ENCODE measurements at regions not wholly inside any gene's neighbourhood (a gene's known extent, or its start where the extent isn't known, plus 50 kb on each side); places are given as distances from the start of the nearest gene placed in this dataset.
"Not testable (repeated sequence)": the region's sequence is repeated elsewhere in the genome, so short reads cannot be mapped to it uniquely, and the experiment has no call there.

DNA sequence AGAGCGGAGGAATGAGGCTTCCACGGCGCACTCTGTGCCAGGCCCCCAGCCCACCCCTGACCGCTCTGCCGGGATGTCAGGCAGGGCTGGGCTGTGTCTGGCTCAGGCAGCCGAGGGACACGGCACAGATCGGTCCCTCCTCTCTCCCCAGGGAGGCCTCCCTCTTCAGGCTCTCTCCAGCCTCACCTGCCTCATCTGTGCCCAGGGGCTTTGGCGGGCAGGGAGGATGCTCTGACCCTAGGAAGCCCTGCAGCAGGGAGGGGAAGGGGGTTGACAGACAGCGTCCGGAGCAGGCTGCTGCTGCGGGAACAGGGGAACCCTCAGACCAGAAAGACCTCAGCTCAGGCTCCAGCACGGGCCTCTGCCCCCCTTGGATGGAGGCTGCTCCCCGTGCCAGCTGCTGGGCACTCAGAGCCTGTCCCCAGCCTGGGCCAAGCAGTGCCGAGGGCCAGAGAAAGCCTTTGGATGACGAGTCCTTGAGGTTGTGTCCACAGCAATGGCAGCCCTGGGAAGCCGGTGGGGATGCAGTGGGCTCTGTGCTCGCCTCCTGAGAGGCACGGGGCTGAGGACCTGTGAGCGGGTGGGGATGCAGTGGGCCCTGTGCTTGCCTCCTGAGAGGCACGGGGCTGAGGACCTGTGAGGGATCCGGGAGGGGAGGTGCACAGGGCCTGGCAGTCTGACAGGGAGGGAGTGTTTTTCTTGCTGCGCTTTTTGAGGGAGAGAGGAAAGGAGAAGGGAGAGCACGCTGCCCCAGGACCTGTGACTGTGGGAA is 66.9 kb downstream of the FOXL3 start:
- no peak for DNase-seq (ENCODE audit: low read depth)

DNA sequence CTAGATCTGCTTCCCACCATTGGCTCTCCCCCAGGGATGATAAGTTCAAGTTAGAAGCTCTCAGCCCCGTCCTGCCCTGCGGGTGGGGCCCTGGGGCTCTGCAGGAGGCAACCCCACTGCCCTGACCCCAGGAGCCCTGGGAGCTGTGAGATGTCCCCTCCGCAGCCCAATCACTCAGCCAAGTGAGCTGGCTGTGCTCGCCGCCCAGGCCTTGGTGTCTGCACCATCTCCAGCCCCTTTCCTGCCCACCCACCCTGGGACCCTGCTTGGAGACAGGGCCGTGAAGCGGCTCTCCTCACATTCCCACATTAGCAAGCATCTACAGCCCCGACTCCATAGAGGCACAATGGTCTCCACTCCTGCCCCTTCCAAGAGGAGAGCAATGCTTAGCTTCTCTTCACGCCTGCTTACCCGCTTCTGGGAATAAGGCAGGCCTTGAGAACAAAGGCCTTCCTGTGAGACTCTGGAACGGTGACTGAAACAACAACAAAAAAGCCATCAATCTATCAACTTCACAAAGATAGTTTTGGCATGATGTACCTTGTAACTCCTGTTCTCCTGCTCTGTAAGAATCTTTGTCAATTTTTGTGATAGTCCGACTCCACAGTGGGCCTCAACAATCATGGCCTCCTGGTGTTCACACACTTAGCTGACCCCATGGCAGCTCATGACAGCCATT is 67.7 kb downstream of the FOXL3 start:
- no peak for DNase-seq (ENCODE audit: low read depth)

DNA sequence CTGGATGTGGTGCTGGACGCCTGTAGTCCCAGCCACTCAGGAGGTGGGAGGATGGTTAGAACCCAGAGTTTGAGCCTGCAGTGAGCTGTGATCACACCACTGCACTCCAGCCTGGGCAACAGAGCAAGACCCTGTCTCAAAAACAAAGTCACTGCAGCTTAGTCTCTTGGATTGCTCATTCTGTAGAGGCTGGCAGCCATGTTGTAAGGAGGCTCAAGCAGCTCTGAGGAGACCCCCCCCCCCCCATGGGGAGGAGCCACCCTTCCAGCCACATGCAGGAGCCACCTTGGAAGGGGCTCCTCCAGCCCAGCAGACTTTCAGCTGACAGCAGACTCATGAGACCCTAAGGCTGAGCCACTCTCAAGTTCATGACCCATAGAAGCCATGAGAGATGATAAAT is 68.4 kb downstream of the FOXL3 start:
- no peak for DNase-seq (ENCODE audit: low read depth)

DNA sequence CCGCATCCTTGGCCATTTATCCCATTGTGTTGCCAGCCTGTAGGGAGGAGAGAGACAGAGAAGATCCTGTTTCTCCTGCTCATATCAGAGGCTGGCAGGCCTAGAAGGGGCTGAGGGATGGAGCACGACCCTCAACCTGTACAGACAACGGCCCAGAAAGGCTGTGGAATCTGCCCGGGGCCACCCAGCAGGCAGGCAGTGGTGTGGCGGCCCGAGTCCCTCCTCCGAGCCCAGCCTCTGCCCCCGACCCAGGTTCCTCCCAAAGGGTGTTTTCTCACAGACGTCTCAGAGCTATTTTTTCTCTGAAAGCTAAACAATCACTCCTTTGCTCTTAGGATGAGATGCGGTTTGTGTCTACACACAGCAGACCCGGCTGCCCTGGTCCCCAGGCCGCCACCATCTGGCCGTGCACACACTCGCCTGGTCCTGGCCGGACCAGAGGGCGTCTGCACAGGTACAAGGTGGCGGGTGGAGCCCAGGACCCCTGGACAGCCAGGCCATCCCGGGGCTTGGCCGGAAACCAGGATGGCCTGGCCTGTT is 69.3 kb downstream of the FOXL3 start:
- no peak for DNase-seq (ENCODE audit: low read depth)

DNA sequence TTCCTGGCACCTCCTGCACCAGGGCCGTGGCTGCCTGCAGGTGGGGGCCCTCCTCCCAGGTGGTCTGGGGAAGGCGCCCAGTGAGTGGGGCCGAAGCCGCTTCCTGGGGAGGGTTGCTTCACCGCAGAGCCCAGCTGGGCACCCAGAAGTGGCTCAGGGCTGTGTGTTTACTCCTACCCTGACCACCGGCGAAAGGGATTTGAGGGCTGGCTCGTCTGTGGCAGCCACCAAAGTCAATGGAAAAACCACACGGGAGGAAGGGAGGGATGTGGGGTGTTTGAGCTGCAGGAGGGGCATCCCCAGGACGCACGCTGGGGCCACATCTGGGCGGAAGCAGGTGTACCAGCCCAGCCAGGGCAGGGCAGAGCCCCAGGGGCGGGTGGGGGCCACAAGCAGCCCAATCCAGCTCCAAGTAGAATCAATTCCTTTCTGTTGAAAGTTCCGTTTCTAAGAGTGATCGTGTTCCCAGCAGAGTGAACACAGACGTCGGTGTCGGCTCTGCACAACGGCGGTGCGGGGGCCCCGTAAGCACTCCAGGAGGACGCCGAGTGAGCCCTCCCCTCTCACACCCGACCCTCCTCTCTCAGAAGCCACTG is 69.9 kb downstream of the FOXL3 start:
- no peak for DNase-seq (ENCODE audit: low read depth)

DNA sequence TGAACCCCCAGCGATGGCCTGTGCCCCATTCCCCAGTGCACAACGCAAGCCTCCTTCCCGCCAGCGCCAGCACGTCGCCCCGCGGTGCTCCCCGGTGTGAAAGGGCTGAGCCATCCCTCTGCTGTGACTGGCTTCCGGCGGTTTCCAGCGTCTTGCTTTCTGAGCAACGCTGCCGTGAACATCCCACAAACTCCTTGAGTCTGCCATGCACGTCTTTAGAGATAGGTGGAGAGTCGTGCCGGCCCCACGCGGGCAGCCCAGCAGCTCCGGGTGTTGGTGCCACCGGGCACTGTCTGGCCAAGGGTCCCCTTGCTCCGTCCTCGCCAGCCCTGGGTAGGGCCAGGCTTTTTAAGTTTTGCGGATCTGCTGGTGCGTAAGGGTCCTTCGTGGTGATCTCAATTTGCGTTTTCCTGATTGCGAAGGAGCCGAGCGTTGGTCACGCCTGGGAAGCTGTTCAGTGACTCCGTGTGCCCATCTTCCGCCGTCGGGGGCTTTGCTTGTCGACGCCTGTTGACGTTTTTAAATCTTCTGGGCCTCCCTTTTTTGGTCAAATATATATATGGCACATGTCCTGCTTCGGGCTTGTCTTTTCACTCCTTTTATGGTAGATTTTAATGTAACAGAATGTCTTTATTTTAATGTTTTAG is 70.6 kb downstream of the FOXL3 start:
- no peak for DNase-seq (ENCODE audit: low read depth)

DNA sequence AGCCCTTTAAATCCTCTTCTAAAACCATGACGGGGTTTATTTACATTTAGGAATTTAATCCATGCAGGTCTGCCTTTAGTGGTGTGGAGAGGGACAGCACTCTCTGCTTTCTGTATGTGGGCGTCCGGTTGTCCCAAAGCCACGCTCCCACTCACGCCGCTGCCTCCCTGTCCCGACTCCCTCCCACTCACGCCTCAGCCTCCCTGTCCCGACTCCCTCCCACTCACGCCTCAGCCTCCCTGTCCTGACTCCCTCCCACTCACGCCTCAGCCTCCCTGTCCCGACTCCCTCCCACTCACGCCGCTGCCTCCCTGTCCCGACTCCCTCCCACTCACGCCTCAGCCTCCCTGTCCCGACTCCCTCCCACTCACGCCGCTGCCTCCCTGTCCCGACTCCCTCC is 71.2 kb downstream of the FOXL3 start:
- DNase-seq (ENCODE audit: low read depth): not testable (repeated sequence)

DNA sequence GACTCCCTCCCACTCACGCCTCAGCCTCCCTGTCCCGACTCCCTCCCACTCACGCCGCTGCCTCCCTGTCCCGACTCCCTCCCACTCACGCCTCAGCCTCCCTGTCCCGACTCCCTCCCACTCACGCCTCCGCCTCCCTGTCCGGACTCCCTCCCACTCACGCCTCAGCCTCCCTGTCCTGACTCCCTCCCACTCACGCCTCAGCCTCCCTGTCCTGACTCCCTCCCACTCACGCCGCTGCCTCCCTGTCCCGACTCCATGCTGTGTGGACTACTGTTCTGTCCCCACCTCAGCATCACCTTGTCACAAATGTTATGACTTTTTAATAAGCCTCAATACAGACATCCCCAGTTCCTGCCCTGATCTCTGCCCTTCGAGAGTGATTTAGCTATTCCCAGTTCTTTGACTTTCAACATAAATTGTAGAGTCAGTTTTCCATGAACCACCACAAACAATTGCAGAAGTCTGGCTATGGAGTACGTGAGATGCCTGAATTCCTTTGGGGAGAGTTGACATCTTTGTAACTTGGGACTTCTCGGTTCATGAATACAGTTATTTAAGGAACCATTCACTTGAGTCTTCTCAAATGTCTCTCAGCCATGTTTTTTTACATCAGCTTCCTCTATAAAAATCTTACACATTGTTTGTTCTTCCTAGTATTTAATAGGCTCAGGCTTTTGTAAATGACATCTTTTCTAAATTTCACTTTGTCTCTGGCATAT is 71.9 kb downstream of the FOXL3 start:
- no peak for DNase-seq (ENCODE audit: low read depth)

DNA sequence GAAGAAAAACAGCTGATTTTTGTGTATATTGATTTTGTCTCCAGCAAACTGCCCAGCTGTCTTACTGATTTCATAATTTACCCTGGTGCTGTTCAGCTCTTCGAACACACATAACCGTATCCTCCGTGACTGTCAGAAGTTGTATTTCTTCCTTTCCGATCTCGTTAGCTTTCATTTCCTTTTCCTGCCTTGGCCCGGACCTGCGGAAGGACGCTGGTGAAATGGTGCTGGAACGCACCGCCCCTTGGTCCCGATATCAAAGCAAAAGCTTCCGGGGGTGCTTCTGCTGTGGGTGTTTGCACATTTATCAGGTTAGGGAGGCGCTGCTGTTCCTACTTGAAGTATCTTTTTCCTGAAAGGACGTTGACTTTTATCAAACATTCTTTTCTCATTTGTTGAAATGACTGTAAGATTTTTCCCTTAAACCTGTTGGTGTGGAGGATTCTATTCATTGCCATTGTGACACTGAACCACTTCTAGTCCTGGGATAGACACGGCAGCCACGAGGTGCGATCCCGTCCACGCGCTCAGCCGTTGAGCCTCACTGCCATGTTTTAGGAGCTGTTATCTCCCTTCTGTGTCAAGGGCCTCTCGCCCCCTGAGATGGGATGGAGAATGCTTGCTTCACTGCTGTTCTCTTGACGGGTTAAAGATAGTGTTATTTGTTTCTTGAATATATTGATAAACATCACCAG is 72.6 kb downstream of the FOXL3 start:
- no peak for DNase-seq (ENCODE audit: low read depth)

DNA sequence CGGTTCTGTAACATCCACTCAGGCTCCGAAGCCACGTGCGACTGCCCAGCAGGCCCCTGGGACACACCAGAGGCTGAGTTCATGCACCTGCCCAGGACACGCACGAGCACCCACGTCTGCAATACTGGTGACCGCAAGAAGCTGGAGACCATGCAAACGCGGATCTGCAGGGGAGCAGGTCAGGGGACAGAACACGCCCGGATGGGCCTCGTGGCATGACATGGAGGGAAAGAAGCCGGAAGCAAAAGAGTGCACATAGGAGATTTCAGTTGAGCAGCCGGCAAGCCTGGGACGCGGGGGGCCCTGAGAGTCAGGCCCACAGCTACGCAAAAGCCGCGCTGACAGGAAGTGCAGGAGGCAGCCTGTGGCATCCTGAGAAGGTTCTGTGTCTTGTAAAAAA is 73.7 kb downstream of the FOXL3 start:
- DNase-seq (ENCODE audit: low read depth): no peak

DNA sequence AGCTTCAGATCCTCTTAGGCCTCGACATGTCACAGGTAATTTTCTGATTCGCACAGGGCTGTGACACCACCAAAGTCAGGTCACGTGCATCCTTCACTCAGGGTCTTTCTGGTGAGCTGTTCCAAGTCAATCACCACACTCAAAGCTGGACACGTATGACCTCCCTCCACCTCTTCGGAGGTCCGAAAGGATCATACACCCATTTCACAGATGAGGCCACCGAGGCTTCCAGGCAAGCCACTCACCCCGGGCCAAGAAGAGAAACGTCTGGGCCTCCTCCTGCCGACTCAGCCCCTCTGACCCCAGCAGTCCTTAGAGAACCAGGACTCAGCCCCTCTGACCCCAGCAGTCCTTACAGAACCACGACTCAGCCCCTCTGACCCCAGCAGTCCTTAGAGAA is 74.6 kb downstream of the FOXL3 start:
- DNase-seq (ENCODE audit: low read depth): no peak

DNA sequence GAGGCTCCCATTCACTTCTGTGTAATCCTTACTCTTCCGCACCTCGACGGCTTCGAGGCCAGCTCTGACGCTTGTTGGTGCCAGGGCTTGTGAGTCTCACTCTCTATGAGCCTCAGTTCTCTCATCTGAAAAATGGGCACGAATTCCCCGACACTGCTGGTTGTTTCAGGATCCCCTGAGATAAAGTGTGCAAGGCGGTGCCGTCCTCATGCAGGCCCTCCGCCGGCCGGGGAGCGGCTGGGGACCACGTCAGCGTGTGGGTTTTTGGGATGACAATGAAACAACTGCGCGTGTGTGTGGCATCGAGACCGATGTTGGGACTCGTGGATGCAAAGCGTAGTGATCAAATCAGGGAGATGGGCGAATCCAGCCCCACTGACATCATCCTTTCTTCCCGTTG is 75.6 kb downstream of the FOXL3 start:
- DNase-seq (ENCODE audit: low read depth): no peak

DNA sequence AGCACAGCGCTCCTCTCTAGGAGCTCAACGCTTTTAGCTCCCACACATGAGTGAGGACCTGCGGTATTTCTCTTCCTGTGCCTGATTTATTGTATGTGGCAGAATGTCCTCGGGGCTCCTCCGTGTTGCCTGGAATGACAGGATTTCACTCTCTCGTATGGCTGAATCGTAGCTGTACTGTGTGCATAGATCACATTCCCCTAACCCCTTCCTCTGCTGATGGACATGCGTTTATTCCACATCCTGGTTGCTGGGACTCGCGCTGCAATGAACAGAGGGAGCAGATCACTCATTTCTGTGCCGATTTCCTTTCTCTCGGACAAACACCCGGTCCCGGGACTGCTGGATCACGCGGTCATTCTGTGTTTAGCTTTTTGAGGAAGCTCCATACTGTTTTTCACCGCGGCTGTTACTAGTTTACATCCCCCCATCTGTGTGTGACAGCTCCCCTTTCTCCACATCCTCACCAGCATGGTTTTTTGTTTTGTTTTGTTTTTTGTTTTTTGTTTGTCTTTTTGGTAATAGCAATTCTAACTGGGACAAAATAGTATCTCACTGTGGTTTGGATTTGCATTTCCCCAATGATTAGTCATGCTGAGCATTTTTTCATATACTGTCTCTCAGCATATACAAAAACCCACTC is 76.3 kb downstream of the FOXL3 start:
- no peak for DNase-seq (ENCODE audit: low read depth)

DNA sequence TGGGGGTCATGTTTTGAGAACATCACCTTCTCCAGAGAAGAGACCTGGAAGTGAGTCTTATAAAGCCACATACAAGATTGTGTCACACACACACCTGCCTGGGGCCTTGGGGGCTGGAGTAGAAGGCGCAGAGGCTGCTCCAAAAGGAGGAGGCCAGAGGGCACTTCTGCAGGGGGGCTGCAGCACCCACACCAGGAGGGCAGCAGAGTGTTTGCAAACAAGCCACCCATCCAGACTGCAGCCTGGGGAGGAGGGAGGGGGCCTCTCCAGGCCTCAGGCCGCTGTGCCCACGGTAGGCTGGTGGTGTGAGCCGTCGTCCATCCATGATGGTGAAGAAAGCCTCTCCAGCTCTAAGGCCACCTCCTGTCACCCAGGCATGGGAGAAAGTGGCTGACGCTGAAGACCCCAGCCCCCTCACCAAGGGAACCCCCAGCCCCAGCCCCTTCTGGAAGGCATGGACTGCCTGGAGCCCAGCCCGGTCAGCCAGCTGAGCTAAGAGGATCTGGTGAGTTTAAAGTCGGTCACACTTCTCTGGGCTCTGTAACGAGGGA is 77.5 kb downstream of the FOXL3 start:
- no peak for DNase-seq (ENCODE audit: low read depth)

DNA sequence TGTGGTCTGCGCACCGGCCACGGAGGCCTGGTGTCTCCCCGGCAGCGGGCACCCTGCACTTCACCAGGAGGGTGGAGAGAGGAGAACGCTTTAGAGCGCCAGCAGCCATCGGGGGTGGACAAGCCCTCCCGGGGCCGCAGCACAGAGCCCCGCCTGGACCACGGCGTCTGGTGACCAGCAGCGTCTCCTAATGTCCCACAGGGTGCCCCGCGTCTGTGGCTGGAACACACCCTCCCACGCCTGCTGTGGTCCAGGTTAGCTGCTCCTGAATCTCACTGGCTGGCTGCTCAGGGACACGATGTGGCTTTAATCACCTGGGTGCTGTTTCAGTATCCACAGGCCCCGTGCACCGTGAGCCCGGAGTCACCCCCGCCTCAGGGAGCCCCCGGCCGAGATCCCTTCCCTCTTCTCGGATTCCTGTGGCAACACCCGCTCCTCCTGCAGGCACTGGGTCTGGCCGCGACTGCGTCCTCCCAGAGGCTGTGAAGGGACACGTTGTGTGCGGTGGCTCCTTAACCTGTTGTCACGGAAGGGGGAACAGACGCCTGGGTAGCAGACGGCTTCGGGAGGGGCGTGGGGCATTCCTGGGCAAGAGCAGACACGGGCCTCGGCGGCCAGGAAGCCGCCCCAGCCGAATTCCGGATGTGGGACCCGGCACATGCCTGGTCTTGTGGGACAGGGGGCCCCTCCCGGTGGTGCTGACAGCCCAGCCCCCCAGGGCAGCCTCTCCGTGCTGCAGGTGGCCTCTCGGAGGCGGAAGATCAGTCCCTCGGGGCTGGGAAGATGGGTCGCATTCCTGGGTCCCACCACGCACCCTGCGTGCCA is 78.9 kb downstream of the FOXL3 start:
- no peak for DNase-seq (ENCODE audit: low read depth)

DNA sequence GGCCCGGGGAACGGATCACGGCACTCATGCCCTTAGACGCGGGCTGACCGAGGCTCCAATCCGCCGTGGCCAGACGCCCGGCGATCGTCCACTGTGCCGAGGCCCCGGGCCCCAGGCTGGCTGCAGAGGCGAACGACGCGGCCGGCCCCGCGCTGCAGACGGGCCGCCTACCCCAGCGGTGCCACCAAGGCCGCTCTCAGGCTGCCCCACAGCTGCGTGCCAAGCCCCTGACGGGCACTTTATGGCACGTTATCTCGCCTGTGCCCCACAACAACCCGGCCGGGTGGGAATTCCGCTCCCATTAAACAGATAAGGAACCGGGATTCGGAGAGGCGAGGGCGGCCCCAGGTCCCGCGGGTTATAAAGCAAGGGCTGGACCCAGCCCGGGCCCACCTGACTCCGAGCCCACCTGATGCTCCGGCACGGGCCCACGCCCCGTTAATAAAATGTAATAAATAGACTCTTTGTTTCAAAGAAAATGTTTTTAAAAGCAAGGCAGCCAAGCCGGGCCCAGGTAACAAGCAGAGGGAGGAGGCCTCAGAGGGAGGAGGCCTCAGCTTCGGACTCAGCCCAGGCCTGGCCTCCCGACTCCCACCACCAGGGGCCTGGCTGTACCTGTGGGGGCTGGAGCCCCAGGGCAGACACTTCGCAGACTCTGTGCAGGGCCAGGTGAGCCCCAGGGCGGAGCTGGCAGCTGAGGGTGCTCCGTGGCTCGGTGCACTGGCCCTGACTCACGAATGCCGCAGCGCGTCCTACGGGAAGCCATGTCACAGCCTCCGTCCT is 79.7 kb downstream of the FOXL3 start:
- DNase-seq (ENCODE audit: low read depth): no peak

DNA sequence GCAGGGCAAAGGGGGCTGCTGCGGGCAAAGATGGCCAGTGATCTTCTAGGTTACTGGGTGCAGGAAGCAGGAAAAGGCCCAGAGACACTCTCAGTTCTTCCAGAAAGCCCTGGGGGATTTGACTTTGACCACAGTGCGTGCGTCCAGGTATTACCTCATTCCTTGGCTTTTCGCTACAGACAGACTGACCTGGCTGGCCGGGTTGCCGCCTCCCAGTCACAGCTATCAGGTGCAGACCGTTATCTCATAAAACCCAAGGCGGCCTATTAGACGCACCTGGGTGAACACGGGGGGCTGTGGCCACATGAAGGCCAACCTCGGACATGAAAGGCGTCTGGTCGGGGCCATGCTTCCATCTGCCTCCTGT is 80.3 kb downstream of the FOXL3 start:
- no peak for DNase-seq (ENCODE audit: low read depth)

DNA sequence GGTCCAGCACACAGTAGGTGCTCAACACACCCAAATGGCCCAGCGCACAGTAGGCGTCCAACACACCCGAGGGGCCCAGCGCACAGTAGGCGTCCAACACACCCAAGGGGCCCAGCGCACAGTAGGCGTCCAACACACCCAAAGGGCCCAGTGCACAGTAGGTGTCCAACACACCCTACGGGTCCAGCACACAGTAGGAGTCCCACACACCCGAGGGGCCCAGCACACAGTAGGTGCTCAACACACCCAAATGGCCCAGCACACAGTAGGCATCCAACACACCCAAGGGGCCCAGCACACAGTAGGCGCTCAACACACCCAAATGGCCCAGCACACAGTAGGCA is 80.8 kb downstream of the FOXL3 start:
- no peak for DNase-seq (ENCODE audit: low read depth)
